GM13977 (cell line): ENCODE measurements at regions not wholly inside any gene's neighbourhood (a gene's known extent, or its start where the extent isn't known, plus 50 kb on each side); places are given as distances from the start of the nearest gene placed in this dataset.

ENCODE experiments used
- DNase-seq: peaks from one replicate; pipeline ENCODE4 v3.0.0; 2012; ENCODE audit warnings: low spot score
- in situ Hi-C: fragments of 300-500 bp; cut with MboI; formaldehyde crosslinking; loops from one replicate; pipeline ENCODE4 v1.12.0; 2022; ENCODE audit warnings: low sequenced_read_pairs, low pct_unique_long_range_greater_than_20kb, mixed read lengths, inconsistent platforms; ENCODE audit not compliant: unreplicated experiment
- TF ChIP-seq, protein P1 (sequence below): IDR thresholded peaks from 2 replicates; pipeline ENCODE4 v1.5.1; 2012; ENCODE audit warnings: mild to moderate bottlenecking, control low read depth; ENCODE audit not compliant: insufficient read depth; ENCODE audit errors: extremely low read depth, missing control alignments

DNA sequence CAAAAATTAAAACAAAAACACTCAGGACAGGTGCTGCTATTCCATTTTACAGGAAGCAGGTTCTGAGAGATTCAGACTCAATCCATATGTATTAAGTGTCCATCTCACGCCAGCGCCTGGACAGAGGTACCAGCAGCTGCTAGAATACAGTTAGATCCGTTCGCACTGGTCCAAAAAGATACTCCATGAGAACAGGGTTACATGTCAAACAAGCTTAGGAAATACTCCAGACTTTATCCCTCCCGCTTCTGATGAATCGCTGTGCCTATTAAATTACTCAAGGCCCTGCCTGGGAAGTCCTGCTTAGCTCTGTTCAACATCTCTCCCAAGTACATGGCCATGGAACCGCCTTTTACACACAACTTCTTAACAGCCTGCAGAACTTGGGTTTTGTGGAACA, 50.2 kb upstream of the SLC35C1 start:
- in situ Hi-C loops: loop anchor here (25.0 kb wide), 1 partner anchor 367 kb away; no protein-coding TSS in a partner anchor
- DNase-seq: no peak
- TF ChIP-seq, protein P1, sequence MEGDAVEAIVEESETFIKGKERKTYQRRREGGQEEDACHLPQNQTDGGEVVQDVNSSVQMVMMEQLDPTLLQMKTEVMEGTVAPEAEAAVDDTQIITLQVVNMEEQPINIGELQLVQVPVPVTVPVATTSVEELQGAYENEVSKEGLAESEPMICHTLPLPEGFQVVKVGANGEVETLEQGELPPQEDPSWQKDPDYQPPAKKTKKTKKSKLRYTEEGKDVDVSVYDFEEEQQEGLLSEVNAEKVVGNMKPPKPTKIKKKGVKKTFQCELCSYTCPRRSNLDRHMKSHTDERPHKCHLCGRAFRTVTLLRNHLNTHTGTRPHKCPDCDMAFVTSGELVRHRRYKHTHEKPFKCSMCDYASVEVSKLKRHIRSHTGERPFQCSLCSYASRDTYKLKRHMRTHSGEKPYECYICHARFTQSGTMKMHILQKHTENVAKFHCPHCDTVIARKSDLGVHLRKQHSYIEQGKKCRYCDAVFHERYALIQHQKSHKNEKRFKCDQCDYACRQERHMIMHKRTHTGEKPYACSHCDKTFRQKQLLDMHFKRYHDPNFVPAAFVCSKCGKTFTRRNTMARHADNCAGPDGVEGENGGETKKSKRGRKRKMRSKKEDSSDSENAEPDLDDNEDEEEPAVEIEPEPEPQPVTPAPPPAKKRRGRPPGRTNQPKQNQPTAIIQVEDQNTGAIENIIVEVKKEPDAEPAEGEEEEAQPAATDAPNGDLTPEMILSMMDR: no peak

DNA sequence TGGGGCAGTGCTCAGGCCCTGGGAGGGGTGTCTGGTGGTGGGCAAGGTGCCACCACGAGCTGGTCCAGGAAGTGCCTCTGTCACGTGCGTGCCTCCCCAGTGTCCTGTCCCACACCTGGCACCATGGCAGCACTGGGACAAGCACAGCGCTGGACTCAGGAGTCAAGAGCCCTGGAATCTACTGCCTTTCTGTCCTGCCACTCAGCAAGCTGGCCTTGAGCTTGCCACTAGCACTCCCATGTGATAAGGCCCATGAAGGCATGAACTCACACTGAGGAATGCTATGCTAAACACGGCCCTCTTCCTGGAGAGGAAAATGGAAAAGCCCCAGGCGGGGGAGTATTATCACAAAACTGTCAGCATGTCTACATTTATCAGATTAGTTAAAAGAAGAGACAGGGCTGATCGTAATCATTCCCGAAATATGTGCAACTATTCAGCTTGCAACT, 50.7 kb upstream of the SLC35C1 start:
- in situ Hi-C loops: loop anchor here (25.0 kb wide), 1 partner anchor 367 kb away; no protein-coding TSS in a partner anchor
- DNase-seq: no peak
- TF ChIP-seq, protein P1: no peak

DNA sequence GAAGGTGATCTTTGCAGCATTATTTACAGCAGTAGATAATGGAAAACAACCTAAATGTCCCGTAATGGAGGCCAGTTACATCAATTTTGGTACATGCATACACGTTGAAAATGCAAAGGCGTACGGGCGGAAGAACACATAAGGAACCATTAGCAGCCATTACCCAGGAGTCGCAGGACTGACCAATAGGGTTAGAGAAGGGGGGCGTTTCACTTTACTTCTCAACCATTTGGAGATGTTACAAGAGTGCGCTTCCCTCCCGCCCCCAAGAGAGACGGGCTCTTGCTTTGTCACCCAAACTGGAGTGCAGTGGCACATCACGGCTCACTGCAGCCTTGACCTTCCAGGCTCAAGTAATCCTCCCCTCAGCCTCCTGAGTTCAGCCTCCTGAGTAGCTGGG, 52.8 kb upstream of the SLC35C1 start:
- TF ChIP-seq, protein P1: no peak
- in situ Hi-C loops: loop anchor here (25.0 kb wide), 1 partner anchor 365 kb away; no protein-coding TSS in a partner anchor
- DNase-seq: no peak

DNA sequence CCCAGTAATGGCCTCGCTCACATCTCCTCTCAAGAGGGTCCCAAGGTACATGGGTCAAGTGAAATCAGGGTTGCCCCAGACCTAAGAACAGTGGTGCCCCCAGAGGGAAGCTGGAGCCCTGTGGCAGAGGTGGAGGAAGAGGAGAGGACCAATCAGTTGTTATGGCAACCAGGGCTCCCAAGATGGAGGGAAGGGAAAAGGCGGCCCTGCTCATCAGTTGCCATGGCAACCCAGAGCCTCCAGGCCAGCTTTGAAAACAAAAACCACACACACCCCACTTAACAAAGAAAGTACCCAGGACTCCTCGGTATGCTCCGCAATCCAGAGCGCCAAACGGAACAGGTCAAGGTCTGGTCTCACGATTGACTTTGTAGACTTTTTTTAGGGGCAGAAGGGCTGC, 53.5 kb upstream of the SLC35C1 start:
- in situ Hi-C loops: loop anchor here (25.0 kb wide), 1 partner anchor 364 kb away; no protein-coding TSS in a partner anchor
- TF ChIP-seq, protein P1: no peak

DNA sequence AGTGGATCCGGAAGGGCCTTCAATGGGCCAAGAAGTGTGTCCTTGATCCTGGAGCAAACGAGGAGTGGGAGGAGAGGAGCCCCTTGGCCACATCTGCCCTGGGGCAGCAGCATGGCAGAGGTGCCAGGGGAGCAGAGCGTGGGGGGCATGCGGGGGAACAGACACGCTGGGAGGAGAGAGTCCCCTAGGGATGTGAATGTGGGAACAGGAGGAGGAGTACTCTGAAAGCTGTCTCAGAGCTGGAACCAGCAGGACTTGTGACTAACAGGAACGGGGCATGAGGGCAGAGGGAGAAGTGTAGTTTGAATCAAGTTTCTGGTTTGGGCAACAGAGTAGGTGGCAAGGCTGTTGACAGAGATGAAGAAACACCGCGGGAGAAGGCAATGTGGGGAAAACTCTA, 54.5 kb upstream of the SLC35C1 start:
- TF ChIP-seq, protein P1: no peak
- in situ Hi-C loops: loop anchor here (25.0 kb wide), 1 partner anchor 363 kb away; no protein-coding TSS in a partner anchor
- DNase-seq: no peak

More for the DNA sequence above, 53.5 kb upstream of the SLC35C1 start:
- no peak for DNase-seq

DNA sequence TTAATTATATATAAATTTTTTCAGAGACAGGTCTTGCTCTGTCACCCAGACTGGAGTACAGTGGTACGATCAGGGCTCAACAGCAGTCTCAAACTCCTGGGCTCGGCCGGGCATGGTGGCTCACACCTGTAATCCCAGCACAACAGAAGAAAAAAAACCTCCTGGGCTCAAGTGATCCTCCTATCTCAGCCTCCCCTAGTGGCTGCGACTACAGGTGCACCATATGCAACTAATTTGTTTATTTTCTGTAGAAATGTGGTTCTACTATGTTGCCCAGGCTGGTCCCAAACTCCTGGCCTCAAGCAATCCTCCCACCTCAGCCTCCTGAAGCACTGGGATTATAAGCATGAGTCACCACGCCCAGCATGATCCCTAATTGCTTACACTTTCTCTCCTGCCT, 56.1 kb upstream of the SLC35C1 start:
- TF ChIP-seq, protein P1: no peak
- in situ Hi-C loops: no loop called here
- no peak for DNase-seq
